Neural cell (in vitro differentiated cells): ENCODE measurements at regions not wholly inside any gene's neighbourhood (a gene's known extent, or its start where the extent isn't known, plus 50 kb on each side); places are given as distances from the start of the nearest gene placed in this dataset.

ENCODE experiments used
- H2AFZ ChIP-seq: fragments of 200-600, 300-800 bp; sonication (generic), shearing (Covaris generic); 2 replicates; pipeline ENCODE4 v1.6.0; 2014; ENCODE audit warnings: low read depth, mild to moderate bottlenecking, antibody characterized with exemption, low read length, moderate library complexity
- H3F3A ChIP-seq: fragments of 200-600 bp; shearing (Covaris generic); 2 replicates; pipeline ENCODE4 v1.6.1; 2016; ENCODE audit warnings: mild to moderate bottlenecking, moderate library complexity, mixed read lengths, antibody characterized with exemption, low read length; ENCODE audit not compliant: insufficient read depth, poor library complexity, severe bottlenecking
- H3K27ac ChIP-seq: fragments of 200-600, 300-800 bp; sonication (generic), shearing (Covaris generic); 2 replicates; pipeline ENCODE4 v1.5.1; 2014; ENCODE audit warnings: mild to moderate bottlenecking, low read length, moderate library complexity
- H3K27me3 ChIP-seq: fragments of 300-800, 200-600 bp; sonication (generic), shearing (Covaris generic); 2 replicates; pipeline ENCODE4 v1.6.0; 2014; ENCODE audit warnings: mild to moderate bottlenecking, low read depth, low read length, moderate library complexity; ENCODE audit not compliant: insufficient read depth
- H3K36me3 ChIP-seq: fragments of 300-800, 200-600 bp; sonication (generic), shearing (Covaris generic); 2 replicates; pipeline ENCODE4 v1.5.1; 2014; ENCODE audit warnings: mild to moderate bottlenecking, antibody characterized with exemption, low read length, moderate library complexity; ENCODE audit not compliant: insufficient read depth
- H3K4me2 ChIP-seq: fragments of 300-800, 200-600 bp; sonication (generic), shearing (Covaris generic); 2 replicates; pipeline ENCODE4 v1.6.0; 2014; ENCODE audit warnings: mild to moderate bottlenecking, low read length
- H3K4me3 ChIP-seq: fragments of 300-800, 200-600 bp; sonication (generic), shearing (Covaris generic); 2 replicates; pipeline ENCODE4 v1.5.1; 2014; ENCODE audit warnings: mild to moderate bottlenecking, low read length, moderate library complexity
- H3K79me2 ChIP-seq: fragments of 200-600 bp; shearing (Covaris generic); replicated peaks from 2 replicates; pipeline ENCODE4 v1.6.0; 2014; ENCODE audit warnings: mild to moderate bottlenecking, low read length, moderate library complexity; ENCODE audit not compliant: insufficient read depth
- H3K9ac ChIP-seq: fragments of 300-800, 200-600 bp; sonication (generic), shearing (Covaris generic); 2 replicates; pipeline ENCODE4 v1.6.1; 2016; ENCODE audit warnings: mild to moderate bottlenecking, low read length, mixed read lengths
- H3K9me2 ChIP-seq: fragments of 200-600 bp; shearing (Covaris generic); 2 replicates; pipeline ENCODE4 v1.6.1; 2016; ENCODE audit warnings: mild to moderate bottlenecking, low read length, mixed read lengths; ENCODE audit not compliant: insufficient read depth
- H3K9me3 ChIP-seq: fragments of 200-600, 300-800 bp; sonication (generic), shearing (Covaris generic); 2 replicates; pipeline ENCODE4 v1.6.1; 2016; ENCODE audit warnings: mild to moderate bottlenecking, mixed run types, low read length, moderate library complexity, mixed read lengths
- H4K20me1 ChIP-seq: fragments of 200-600 bp; shearing (Covaris generic); 2 replicates; pipeline ENCODE4 v1.6.1; 2016; ENCODE audit warnings: mild to moderate bottlenecking, mixed run types; ENCODE audit not compliant: insufficient read depth
- CTCF ChIP-seq: fragments of 450-650 bp; IDR thresholded peaks from 2 replicates; pipeline ENCODE4 v1.5.1; 2014; ENCODE audit warnings: antibody characterized with exemption, mild to moderate bottlenecking, moderate library complexity; ENCODE audit not compliant: poor library complexity, severe bottlenecking
- EP300 ChIP-seq: fragments of 450-650 bp; conservative IDR thresholded peaks from 2 replicates; pipeline ENCODE4 v1.6.1; 2014; ENCODE audit warnings: antibody characterized with exemption, mild to moderate bottlenecking, moderate library complexity; ENCODE audit not compliant: poor library complexity, severe bottlenecking
- EZH2 ChIP-seq: fragments of 200-600, 300-800 bp; shearing (Covaris generic), sonication (generic); IDR thresholded peaks from 2 replicates; pipeline ENCODE4 v1.6.1; 2014; ENCODE audit warnings: antibody characterized with exemption, low read length, borderline replicate concordance, mild to moderate bottlenecking; ENCODE audit not compliant: insufficient read depth, poor library complexity, severe bottlenecking
- MXI1 ChIP-seq: fragments of 450-650 bp; conservative IDR thresholded peaks from 2 replicates; pipeline ENCODE4 v1.6.1; 2014; ENCODE audit warnings: antibody characterized with exemption, mild to moderate bottlenecking; ENCODE audit not compliant: poor library complexity, severe bottlenecking
- POLR2AphosphoS5 ChIP-seq: IDR thresholded peaks from 2 replicates; pipeline ENCODE4 v1.6.1; 2012
- RAD21 ChIP-seq: fragments of 450-650 bp; conservative IDR thresholded peaks from 2 replicates; pipeline ENCODE4 v1.6.1; 2014; ENCODE audit warnings: antibody characterized with exemption, mild to moderate bottlenecking, moderate library complexity
- REST ChIP-seq: IDR thresholded peaks from 2 replicates; pipeline ENCODE4 v1.6.1; 2012; ENCODE audit warnings: borderline replicate concordance
- SMC3 ChIP-seq: fragments of 450-650 bp; conservative IDR thresholded peaks from 2 replicates; pipeline ENCODE4 v1.6.1; 2014; ENCODE audit warnings: antibody characterized with exemption, mild to moderate bottlenecking, moderate library complexity; ENCODE audit not compliant: poor library complexity
- TAF1 ChIP-seq: IDR thresholded peaks from 2 replicates; pipeline ENCODE4 v1.6.1; 2012; ENCODE audit warnings: low read depth

GRCh38 chr13:85288698-85289097 is 510.5 kb downstream of the SLITRK6 start:
- H3K36me3 ChIP-seq: no peaks in the 10 kb centered on the region
- no peaks in the 10 kb centered on the region for H3K9me3 ChIP-seq
- no peaks in the 10 kb centered on the region for H3K79me2 ChIP-seq
- no peaks in the 10 kb centered on the region for H4K20me1 ChIP-seq
- TF ChIP-seq REST: no peak
- no peak for TF ChIP-seq EZH2
- TF ChIP-seq SMC3: no peak
- TF ChIP-seq TAF1: no peak
- TF ChIP-seq POLR2AphosphoS5: no peak
- no peak for TF ChIP-seq EP300
- no peak for TF ChIP-seq CTCF
- TF ChIP-seq MXI1: no peak
- no peak overlapping the region for H3K9ac ChIP-seq
- H3F3A ChIP-seq: no peaks in the 10 kb centered on the region
- H3K4me3 ChIP-seq: no peak overlapping the region
- no peaks in the 10 kb centered on the region for H3K27me3 ChIP-seq
- no peaks in the 10 kb centered on the region for H3K9me2 ChIP-seq
- no peak overlapping the region for H3K27ac ChIP-seq
- H2AFZ ChIP-seq: no peak overlapping the region
- H3K4me2 ChIP-seq: no peak overlapping the region

GRCh38 chr13:85287528-85287927 is 511.7 kb downstream of the SLITRK6 start:
- Histone ChIP-seq H3K27me3 (no peaks in the 10 kb centered on the region), H3K79me2 (no peaks in the 10 kb centered on the region), H3K4me3 (no peak overlapping the region), H3K36me3 (no peaks in the 10 kb centered on the region), H3K9me3 (no peaks in the 10 kb centered on the region), H3K9ac (no peak overlapping the region), H4K20me1 (no peaks in the 10 kb centered on the region), H3F3A (no peaks in the 10 kb centered on the region), H3K9me2 (no peaks in the 10 kb centered on the region), H2AFZ (no peak overlapping the region), H3K27ac (no peak overlapping the region), H3K4me2 (no peak overlapping the region)
- TF ChIP-seq RAD21 (no peak), REST (no peak), CTCF (no peak), EZH2 (no peak), SMC3 (no peak), MXI1 (no peak), TAF1 (no peak), POLR2AphosphoS5 (no peak), EP300 (no peak)
